HG03108 (cell line): ENCODE measurements at regions not wholly inside any gene's neighbourhood (a gene's known extent, or its start where the extent isn't known, plus 50 kb on each side); places are given as distances from the start of the nearest gene placed in this dataset.
A peak's percentile ranks its signal among the peaks of the same experiment; 100 is the strongest.
"Not testable (repeated sequence)": the region's sequence is repeated elsewhere in the genome, so short reads cannot be mapped to it uniquely, and the experiment has no call there.

Source experiments
- ATAC-seq: cut with Tn5 transposase; IDR thresholded peaks from one replicate; pipeline ENCODE4 v1.9.1; 2021; ENCODE audit warnings: moderate library complexity; ENCODE audit not compliant: unreplicated experiment

- no peak for ATAC-seq
Observed at GRCh38 chr13:106104281-106104901, 431.1 kb downstream of the EFNB2 start.

DNA sequence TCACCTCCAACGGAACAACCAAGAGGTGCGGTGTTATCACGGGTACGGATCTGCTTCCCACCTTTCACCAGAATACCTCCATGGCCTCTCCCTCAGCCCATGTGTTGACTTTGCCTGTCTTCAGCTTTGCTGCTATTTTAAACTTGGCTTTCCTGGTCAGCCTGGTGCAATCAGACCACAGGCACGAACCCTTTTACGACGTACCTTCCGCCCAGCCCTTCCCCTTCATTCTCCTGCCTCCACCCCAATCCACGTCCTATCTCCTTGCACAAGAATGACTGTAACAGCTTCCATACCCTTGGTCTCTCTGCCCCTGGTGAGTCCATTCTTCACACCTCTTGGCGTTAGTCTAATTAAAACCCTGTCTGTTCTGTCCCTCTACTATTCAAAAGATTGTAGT, 431.7 kb downstream of the EFNB2 start:
- ATAC-seq: no peak

- no peak for ATAC-seq
Observed at GRCh38 chr13:106102786-106103185, 432.7 kb downstream of the EFNB2 start.

DNA sequence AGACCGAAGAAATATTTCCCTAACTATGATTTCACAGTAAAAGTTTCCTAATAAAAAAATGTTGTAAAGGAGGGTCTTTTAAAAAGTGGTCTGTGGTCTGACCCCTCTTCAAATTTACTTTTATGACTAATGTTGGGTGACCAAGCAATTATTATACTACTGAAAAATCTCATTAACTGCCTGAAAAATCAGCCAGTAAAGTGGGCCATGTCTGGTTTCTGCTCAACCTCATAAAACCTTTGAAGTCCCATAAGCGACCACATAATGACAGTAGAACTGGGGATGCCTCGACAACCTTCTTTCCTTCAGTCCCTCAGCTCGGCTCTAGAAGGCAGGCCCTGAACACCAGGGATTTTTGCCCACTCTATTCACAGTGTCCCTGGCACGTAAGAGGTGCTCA, 434.3 kb downstream of the EFNB2 start:
- no peak for ATAC-seq

DNA sequence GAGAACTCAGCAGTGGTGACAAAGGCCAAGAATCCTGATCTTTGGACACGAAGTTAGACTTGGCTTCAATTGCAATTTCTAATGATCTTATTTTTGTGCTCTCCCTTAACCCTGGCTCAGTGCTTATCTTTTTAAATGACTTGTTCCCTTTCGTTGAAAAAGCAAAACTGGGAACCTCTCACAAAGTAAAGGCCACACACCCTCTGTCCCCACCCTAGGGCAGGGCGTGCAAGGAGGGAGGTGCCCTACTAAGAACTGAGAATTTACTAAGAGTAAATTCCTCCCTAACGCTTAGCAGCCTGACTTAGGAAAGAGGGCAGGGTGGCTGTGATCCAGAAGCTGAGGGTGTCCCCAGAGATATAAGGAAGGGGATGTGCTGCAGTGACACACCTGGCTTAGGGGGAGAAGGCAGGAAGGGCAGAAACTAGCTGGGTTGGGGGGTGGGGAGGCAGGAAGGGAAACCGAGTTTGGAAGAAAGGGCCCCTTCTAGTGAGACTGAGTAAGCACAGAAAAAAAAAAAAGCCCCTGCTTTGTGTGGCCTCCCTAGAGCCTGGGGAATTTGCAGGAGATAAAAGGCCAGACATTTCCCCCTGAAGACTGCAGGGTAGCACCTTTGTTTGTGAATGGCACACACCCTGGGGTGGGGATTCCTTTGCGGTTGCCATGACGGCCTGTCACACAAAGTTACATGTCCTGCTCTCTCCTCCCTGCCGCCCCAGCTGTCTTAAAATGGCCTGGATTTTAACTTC, 435.1 kb downstream of the EFNB2 start:
- ATAC-seq: no peak

- no peak for ATAC-seq
Observed at GRCh38 chr13:106099765-106100164, 435.7 kb downstream of the EFNB2 start.

DNA sequence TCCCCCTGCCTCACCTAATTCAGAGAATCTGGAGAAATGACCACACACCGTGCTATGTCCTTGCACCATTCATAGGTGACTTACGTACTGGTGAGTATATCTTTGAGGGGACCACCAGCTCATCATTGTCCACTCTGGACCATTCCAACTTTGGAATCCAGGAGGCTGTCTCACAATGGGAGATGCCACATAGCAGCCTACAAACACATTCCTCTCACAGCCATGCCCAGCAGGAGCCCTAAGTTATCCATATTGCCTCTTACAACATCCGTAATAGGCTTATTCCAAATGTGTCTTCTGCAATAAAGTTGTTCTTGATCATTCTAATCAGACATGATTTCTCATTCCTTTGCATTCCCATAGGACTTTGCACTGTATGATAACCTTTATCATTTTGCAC, 436.7 kb downstream of the EFNB2 start:
- ATAC-seq: no peak

DNA sequence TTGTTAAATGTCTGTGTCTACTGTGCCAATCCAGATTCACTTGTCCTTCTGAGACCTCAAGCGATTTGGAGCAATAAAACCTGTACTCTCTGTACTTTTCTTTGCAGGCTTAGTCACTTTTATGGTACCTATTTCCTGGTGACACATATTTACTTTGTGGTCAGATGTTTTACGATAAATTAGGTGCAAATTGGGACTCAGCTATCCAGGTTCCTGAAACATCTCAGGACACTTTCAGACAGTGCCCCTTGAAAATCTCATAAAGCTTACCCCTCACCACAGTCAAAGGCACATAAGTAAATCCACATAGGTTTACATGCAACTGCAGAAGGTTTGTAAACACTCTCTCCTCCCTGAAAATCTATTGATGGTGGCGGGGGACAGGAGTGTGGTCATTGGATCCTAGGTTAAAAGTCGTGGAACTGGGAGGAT, 438.8 kb downstream of the EFNB2 start:
- ATAC-seq: no peak

- no peak for ATAC-seq
Observed at GRCh38 chr13:106095919-106096318, 439.5 kb downstream of the EFNB2 start.

DNA sequence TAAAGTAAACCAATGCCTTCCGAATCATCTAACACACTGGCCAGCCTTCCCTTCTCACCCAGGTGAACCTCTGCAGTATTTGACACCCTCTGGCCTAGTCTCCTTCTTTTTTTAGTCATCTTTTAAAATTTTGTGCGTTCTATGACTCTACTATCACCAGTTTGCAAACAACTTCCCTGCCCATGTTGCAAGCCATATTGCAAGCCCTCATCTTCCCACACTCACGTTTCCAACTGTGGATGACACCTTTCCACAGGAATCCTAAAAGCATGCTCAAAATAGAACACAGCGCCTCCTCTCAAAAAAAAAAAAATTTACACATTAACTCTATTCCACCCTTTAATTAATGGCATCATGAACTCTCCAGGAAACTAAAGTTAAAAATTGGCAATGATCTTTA, 440.1 kb downstream of the EFNB2 start:
- no peak for ATAC-seq

DNA sequence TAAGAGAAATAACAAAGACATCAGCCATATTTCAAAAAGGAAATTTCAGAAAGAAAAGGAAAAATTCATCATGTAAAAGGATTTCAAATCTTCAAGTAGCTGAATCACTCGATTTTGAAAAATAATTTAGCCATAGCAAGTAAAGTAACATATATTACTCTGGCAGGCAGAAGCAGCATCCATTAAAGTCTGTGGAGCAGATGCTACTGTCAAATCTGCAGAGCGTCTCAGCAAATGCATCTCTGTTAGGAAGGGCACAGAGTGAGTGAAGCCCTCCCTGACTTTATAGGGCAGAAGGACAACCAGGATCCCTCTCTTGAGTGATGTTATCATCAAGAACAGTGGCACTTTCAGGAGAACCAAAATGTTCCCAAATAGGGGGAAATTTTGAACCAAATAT, 445.5 kb downstream of the EFNB2 start:
- no peak for ATAC-seq

DNA sequence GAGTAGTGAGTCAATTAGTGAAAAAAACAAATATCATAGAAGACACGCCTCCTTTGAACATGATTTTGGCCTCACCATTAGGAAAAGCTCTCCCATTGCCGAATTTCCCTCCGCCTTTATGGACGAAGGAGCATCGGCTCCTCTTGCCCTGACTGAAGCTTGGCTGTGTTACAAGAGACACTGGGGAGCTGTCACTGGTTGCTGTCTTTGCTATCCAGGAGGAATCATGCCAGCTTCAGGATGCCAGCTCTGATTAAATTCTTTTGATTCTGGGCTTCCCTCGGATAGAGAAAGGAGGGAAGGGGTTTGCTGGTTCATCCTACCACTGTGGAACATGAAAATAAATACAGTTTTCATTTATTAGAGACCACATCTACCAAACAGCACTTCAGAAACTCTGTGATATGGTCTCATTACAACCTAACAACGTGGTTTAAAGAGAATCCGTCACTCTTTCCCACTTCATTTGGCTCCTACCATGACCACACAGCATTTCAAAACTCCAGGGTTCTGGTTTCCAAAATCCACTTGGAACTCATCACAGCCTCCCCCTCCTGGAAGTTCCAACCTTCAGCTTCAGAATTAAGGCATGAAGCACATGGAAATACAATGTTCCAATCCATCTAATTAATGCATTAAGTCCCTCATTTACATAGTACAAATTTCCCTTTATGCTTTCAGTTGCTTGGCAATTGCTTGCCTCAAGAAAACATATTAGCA, 446.0 kb downstream of the EFNB2 start:
- ATAC-seq: no peak

DNA sequence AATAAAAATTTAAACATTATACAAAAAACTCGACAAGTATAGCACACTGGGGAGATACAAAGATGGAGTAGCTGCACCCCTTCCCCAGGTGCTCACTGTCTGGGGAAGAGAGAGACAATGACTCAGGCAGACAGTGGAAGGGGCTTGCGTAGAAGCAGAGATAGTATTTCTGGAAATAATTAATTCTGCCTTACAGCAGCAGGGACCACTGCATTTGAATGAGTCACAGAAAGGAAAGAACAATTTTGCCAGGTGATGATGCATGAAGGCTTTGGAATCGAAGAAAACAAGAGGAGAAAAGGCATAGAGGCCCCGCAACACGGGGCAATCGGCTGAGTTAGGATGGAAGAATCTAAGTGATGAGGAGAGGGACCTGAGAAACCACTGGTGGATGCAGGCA, 447.4 kb downstream of the EFNB2 start:
- no peak for ATAC-seq

DNA sequence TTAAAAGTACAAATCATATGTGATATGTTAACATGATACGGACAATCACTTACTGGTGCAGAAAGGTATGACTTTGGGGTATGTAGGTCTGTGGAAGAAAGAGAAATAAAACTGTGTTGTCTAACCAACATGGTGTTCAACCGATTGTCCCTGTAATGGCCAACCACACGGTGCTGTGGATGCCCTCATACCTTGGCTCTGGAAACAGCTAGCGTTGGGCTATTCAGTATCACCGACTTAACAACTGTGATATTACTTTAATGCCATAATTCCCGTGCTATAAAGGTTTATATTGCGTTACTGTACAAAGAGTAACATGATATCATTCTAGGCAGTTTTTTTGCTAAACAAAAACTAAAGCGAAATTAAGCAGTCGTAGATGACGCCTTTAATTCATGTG, 448.3 kb downstream of the EFNB2 start:
- ATAC-seq: no peak

GRCh38 chr13:106083620-106084350, 451.7 kb downstream of the EFNB2 start:
- ATAC-seq: peak; percentile 66

GRCh38 chr13:106081221-106081620, 454.2 kb downstream of the EFNB2 start:
- ATAC-seq: not testable (repeated sequence)

DNA sequence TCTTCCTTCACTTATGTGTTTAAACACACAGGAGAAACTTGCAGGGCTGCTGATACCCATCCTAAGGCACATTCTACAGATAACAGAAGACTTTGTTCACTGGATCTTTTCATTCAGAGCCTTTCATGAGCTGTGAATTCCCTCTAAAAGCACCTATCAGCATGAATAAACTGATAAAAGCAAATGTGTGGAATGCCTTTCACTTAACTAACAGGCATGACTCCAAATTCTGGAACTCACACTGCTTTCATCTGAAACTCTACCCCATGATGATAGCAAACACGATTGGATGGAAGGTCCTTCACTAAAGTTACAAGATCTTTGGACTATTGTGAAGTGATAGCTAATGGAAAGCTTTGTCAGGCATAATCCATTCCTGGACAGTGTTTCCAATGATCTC, 457.3 kb downstream of the EFNB2 start:
- ATAC-seq: no peak

DNA sequence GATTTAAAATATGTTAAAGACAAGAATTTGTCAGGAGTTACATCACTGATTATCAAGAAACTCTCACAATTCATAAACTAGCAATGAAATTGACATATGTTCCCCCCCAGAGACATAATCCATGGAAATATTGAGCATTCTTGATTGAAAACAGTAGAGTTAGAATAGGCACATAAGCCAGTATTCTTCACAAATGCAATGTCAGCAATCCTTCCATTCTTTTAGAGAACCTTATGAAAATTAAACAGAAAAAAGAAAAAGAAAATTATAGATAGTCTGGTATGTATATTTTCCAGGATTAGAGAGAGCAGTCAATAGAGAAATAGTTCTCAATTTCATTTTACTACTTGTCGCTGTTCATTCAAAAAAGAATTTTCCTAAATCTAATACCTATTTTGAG, 458.4 kb downstream of the EFNB2 start:
- no peak for ATAC-seq

- ATAC-seq: no peak
Observed at GRCh38 chr13:106072014-106072413, 463.4 kb downstream of the EFNB2 start.

- no peak for ATAC-seq
Observed at GRCh38 chr13:106063591-106064313, 471.7 kb downstream of the EFNB2 start.

DNA sequence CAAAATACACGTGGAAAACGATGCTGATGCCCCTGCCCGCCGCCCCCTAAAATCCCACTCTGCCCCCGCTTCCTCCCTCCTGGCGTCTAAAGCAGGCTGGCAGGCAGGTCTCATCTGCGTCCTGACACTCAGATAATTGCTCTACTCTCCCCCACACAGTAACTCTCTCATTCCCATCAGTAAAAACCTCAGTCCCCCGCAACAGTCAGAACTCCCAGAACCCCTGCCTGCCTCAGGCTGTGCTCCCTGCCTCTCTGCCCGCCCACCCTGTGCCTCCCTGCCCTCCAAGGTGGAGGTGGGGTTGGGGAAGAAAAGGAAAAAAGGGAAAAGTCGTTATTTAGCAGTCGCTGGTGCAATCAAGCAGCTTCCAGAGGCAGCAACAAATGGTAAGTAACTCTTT, 473.7 kb downstream of the EFNB2 start:
- no peak for ATAC-seq
